HG03558 (cell line): ENCODE measurements at regions not wholly inside any gene's neighbourhood (a gene's known extent, or its start where the extent isn't known, plus 50 kb on each side); places are given as distances from the start of the nearest gene placed in this dataset.
"Not testable (repeated sequence)": the region's sequence is repeated elsewhere in the genome, so short reads cannot be mapped to it uniquely, and the experiment has no call there.

ENCODE experiments used
- ATAC-seq: cut with Tn5 transposase; IDR thresholded peaks from one replicate; pipeline ENCODE4 v1.9.1; 2021; ENCODE audit warnings: moderate number of reproducible peaks; ENCODE audit not compliant: unreplicated experiment; ENCODE audit errors: extremely low read depth

GRCh38 chr1:195866781-195867222, 741.4 kb downstream of the KCNT2 start:
- ATAC-seq, result no peak

DNA sequence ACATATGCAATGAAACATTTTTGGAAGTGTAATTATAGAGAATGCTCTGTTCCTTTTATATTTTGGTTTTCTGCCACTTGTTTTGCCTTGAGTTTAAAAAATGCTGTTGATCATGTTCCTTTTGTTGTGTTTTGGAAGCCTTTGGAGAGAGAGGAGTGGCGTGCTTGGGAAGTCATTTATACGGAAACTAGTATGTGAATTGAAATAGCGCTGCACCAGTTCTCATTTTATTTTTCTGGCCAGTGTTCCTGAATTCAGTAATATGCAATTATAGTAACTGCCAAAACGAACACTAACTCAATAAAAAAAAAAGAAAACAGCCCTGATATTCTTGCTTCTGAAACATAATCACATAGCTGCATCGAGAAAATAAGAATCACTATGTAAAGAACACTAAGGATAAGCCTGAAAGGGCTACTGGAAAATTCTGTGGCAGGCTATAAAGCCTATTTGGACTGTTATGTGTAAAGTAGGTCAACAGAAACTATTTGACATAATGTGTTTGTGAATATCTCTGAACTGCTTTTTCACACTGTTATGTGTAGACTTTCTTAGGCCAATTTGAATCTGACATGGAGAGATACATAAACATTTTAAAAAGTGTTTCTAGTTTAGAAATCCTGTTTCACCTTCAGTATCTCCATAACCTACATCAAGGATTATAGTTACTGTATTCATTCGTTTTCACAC, 742.0 kb downstream of the KCNT2 start:
- ATAC-seq, result no peak

- ATAC-seq, result no peak
These were observed 756.4 kb downstream of the KCNT2 start for GRCh38 chr1:195851804-195852203.

- no peak for ATAC-seq
These were observed 757.1 kb downstream of the KCNT2 start for GRCh38 chr1:195851016-195851601.

GRCh38 chr1:195849180-195849579, 759.1 kb downstream of the KCNT2 start:
- no peak for ATAC-seq

DNA sequence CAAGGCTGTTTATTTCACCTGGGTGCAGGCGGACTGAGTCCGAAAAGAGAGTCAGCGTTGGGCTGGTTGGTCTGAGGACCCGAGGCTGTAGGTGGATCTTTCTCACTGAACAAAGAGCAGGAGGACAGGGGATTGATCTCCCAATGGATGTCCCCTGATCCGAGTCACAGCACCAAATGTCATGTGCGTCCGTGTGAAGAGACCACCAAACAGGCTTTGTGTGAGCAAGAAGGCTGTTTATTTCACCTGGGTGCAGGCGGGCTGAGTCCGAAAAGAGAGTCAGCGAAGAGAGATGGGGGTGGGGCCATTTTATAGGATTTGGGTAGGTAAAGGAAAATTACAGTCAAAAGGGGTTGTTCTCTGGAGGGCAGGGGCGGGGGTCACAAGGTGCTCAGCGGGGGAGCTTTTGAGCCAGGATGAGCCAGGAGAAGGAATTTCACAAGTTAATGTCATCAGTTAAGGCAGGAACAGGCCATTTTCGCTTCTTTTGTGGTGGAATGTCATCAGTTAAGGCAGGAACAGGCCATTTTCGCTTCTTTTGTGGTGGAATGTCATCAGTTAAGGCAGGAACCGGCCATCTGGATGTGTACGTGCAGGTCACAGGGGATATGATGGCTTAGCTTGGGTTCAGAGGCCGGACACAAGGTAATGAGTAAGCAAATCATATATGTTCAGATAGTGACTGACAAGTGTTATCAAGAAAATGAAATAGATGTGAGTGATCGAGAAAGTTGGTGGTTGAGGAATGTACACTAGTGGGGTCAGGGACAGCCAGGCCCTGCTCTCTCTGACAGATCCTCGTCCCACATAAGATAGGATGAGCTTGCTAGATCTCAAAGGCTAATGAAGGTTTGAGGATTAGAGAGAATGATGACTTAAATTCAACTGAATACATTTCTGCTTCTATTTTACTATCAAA, 760.0 kb downstream of the KCNT2 start:
- ATAC-seq, result not testable (repeated sequence)

DNA sequence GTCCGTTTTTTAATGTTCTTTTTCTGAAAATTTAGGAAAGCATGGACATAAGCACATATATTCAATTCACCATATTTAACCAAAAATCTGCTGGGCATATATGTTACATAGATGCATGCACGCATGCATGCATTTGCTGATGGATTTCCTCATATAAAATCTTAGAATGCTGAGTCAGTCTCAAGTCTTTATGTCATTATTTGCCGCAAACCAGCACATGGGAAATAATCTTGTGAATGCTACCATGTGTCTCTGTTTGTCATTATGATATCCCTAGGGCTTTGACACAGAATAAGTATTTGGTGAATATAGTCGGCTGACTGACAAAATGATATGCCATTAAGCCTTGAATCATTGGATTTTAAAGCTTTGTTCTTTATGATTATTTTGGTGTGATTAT, 776.5 kb downstream of the KCNT2 start:
- no peak for ATAC-seq

GRCh38 chr1:195828325-195828724, 779.9 kb downstream of the KCNT2 start:
- no peak for ATAC-seq

- ATAC-seq, result no peak
These were observed 787.3 kb downstream of the KCNT2 start for GRCh38 chr1:195820925-195821324.

- no peak for ATAC-seq
These were observed 802.2 kb downstream of the KCNT2 start for GRCh38 chr1:195806060-195806459.

GRCh38 chr1:195804547-195804946, 803.7 kb downstream of the KCNT2 start:
- ATAC-seq, result no peak

DNA sequence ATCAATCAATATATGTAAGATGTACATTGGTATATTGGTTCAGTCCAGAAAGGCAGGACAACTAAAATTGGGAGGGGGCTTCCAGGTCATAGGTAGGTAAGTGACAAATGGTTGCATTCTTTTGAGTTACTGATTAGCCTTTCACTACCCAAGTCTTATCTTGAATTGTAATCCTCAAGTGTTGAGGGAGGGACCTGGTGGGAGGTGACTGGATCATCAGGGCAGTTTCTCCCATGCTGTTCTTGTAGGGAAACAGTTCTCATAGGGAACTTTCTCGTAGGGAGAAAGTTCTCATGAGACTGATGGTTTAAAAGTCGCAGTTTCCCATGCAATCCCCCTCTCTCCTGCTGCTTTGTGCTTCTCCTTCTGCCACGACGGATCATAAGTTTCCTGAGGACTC, 809.2 kb downstream of the KCNT2 start:
- ATAC-seq, result no peak

GRCh38 chr1:195794225-195794624, 814.0 kb downstream of the KCNT2 start:
- no peak for ATAC-seq

GRCh38 chr1:195791796-195792195, 816.4 kb downstream of the KCNT2 start:
- ATAC-seq, result no peak

DNA sequence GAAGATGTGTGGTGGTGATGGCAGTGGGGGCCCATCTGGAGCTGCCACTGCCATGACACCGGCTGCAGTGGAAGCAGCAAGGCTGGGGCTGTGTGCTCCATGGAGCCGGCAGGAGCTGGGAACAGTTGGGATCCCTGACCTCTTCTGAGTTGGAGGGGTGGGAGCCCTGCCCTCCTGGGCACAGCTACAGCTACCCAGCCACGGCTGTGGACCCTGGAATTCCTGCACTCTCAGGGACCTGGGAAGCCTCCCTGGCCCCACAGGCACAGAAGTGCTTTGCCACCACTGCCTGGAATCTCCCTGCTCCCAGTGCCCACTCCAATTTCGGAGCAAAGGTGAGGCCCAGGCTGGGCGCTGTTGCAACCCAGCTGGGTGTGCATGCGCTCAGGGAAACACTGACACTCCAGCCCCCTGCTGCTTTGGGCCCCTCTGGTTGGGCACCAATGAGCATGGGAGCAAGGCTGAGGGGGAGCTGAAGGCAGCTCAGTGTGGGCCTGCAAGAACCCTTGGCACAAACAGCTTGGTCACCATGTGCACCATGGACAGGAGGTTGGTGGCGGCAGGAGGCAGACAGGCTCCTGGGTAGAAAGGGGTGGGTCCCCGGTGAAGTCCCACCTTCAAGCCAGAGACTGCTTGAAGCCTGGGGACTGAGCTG, 817.6 kb downstream of the KCNT2 start:
- ATAC-seq, result no peak

DNA sequence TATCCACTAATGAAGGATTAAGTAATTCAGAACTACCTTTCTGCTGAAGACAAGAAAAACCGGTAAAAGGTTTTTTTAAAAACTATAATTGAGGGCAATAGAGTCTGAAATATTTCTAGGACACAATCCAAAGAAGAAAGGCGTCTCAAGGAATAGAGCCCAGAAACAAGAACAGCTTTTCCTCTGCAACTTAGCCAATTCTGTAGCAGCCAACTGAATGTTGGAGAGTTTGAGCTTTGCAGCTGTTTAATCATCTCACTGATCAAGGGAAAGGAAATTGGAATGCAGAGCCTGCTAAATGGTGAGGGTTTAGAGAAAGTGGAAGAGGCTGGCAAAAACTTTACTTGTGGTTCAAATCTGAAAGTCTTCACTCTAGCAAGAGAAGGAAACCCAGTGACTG, 818.9 kb downstream of the KCNT2 start:
- ATAC-seq, result no peak

- no peak for ATAC-seq
These were observed 819.5 kb downstream of the KCNT2 start for GRCh38 chr1:195788721-195789120.

DNA sequence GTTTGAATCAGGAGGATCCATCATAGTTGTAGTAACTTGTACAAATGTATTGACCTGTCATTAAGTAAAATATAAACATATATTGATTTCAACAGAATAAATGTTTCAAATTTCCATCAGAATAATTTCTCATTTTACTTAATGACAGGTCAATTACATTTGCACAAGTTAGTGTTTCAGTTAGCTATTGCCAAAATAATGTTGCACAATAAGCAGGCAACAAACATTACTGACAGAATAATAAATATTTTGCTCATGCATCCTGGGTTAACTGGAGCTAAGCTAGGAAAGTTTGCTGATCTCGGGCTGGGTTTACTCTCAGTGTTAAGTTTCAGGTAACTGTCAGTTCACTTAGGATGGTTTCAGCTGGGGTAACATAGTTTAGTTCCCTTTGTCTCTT, 822.4 kb downstream of the KCNT2 start:
- no peak for ATAC-seq

DNA sequence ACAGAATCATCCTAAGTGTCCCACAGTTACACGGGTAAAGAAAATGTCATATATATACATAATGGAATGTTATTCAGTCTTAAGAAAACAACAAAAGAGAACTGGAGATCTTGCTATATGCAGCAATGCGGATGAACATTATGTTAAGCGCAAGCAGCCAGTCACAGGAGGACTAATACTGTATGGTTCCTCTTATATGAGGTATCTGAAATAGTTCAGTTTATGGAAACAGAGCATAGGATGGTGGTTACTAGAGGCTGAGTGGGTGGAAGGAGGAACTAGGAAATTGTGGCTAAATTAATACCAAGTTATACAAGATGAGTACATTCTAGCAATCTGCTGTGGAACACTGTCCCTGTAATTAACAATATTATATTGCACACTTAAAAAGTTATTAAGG, 834.3 kb downstream of the KCNT2 start:
- no peak for ATAC-seq

DNA sequence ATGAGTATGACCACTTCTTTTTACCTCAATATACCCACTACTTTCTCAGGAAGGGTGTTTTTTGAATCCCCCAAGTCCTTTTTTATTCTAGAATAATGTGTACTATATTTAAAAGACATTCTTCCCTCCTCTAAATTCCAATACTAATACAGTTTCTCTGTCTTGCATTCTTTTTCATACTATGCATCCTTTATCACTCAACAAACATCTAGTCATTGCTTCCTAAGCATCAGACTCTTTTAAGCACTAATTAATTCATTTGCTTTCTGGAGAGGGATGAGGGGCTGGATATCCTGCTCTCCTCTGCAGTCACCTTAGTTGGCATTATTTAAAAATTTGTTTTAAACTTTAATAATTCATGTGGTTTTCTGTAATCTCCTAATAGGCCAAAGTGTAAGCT, 838.8 kb downstream of the KCNT2 start:
- ATAC-seq, result no peak

- ATAC-seq, result no peak
These were observed 839.3 kb downstream of the KCNT2 start for GRCh38 chr1:195768936-195769335.
